GM12892 (cell line): ENCODE measurements at regions not wholly inside any gene's neighbourhood (a gene's known extent, or its start where the extent isn't known, plus 50 kb on each side); places are given as distances from the start of the nearest gene placed in this dataset.

Source experiments
- POLR2A ChIP-seq: IDR thresholded peaks from 2 replicates; pipeline ENCODE4 v1.6.1; 2011; ENCODE audit warnings: low read depth, low read length, control low read depth
- POLR2AphosphoS5 ChIP-seq: IDR thresholded peaks from 2 replicates; pipeline ENCODE4 v1.6.1; 2011; ENCODE audit warnings: low read depth, low read length, control low read depth
- TAF1 ChIP-seq: IDR thresholded peaks from 2 replicates; pipeline ENCODE4 v1.6.1; 2011; ENCODE audit warnings: low read depth, mild to moderate bottlenecking, control low read depth, low read length, borderline replicate concordance

DNA sequence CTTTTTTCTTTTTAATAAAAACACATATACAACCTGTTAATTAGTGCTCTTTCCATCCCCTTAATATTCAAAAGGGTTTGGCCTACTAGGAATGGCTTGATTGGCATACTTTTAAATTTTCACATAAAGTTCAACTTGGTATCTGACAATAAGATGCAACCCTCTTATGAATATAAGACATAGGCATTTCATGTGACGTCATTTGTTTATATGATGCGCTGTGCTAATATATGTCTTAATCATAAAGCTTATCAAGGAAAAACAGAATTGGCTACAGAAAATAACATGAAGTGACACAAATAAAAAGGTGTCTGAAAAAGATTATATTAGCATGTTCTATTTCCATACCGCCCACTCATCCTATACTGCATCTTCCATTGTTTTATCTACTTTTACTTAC, 1642.4 kb downstream of the EFNA5 start:
- TF ChIP-seq POLR2A = no peak
- no peak for TF ChIP-seq POLR2AphosphoS5
- TF ChIP-seq TAF1 = no peak
